ENCODE measurements at regions not wholly inside any gene's neighbourhood (a gene's known extent, or its start where the extent isn't known, plus 50 kb on each side); places are given as distances from the start of the nearest gene placed in this dataset.

DNA sequence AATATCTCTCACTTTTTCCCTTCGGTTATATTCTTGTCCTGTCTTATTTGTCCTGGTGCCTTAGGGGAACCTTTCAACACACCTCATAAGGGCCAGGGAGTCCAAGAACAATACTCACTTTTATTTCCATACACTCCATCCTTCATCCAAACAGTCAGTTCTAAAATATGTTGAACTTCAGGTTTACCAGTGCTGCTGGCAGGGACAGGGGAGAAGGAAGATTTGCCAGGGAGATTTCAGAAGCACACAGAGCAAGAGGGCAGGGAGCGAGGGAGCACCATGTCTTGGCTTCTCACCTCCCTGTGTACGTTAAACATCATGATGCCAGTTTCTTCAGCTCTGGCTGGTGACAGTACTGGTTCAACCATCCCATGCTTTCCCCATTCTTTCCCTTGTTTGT, 631.1 kb upstream of the FAT1 start:
- no peak for DNase-seq (ENCODE audit: low read depth)
- TF ChIP-seq, protein P1, sequence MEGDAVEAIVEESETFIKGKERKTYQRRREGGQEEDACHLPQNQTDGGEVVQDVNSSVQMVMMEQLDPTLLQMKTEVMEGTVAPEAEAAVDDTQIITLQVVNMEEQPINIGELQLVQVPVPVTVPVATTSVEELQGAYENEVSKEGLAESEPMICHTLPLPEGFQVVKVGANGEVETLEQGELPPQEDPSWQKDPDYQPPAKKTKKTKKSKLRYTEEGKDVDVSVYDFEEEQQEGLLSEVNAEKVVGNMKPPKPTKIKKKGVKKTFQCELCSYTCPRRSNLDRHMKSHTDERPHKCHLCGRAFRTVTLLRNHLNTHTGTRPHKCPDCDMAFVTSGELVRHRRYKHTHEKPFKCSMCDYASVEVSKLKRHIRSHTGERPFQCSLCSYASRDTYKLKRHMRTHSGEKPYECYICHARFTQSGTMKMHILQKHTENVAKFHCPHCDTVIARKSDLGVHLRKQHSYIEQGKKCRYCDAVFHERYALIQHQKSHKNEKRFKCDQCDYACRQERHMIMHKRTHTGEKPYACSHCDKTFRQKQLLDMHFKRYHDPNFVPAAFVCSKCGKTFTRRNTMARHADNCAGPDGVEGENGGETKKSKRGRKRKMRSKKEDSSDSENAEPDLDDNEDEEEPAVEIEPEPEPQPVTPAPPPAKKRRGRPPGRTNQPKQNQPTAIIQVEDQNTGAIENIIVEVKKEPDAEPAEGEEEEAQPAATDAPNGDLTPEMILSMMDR (IDR thresholded peaks at IDR 0.05; ENCODE audit: low read depth, low read length, missing control alignments) = no peak
- no peak overlapping the region for H3K4me3 ChIP-seq (ENCODE audit: low read depth, low read length)

DNA sequence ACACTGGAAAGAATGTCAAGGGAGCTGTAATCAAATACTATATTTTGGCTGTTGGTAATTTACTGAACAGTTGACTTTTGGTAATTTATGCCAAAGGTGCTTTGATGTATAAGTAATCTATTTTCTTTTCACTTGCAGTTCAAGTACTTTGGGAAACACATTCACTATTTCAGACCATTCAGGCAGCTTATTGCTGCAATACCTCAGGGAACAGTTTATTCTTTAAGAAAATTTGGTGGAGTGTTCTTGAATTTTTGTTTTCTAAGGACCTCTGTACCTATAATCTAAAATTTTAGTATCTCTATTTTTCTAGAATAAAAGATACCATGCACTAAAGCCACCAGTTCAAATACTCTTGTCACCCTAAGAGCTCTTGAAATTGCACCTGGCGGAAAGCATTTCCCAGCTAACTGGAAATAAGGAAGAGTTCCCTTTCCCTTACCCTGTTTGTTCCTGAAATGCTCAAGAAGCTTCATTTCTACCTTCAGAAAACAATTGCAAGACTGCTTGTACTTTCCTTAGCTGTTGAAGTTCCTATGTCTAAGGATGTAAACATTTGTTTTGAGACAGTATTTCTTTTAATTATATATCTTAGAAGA, 633.5 kb upstream of the FAT1 start:
- no peak overlapping the region for H3K4me3 ChIP-seq (ENCODE audit: low read depth, low read length)
- TF ChIP-seq, protein P1 (IDR thresholded peaks at IDR 0.05; ENCODE audit: low read depth, low read length, missing control alignments) = no peak
- no peak for DNase-seq (ENCODE audit: low read depth)

DNA sequence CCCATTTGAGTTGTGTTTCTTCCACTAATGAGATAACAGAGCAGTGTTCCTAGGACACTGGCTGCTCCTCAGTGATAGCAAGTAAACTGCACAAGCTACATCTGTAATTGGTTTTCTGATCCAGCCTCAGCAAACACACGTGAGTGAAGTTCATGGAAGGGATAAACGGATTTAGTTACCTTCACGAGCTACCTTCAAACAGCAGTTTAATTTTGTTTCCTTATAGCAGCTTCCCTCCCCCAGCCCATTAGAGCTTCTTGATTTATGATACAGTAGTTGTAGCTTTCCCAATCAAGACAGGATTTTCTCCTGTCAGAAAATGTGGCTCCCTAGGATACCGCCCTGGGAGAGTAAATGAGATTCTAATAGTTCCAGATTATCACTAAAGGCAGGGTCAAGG, 634.2 kb upstream of the FAT1 start:
- no peak for DNase-seq (ENCODE audit: low read depth)
- TF ChIP-seq, protein P1 (IDR thresholded peaks at IDR 0.05; ENCODE audit: low read depth, low read length, missing control alignments) = no peak
- no peak overlapping the region for H3K4me3 ChIP-seq (ENCODE audit: low read depth, low read length)

DNA sequence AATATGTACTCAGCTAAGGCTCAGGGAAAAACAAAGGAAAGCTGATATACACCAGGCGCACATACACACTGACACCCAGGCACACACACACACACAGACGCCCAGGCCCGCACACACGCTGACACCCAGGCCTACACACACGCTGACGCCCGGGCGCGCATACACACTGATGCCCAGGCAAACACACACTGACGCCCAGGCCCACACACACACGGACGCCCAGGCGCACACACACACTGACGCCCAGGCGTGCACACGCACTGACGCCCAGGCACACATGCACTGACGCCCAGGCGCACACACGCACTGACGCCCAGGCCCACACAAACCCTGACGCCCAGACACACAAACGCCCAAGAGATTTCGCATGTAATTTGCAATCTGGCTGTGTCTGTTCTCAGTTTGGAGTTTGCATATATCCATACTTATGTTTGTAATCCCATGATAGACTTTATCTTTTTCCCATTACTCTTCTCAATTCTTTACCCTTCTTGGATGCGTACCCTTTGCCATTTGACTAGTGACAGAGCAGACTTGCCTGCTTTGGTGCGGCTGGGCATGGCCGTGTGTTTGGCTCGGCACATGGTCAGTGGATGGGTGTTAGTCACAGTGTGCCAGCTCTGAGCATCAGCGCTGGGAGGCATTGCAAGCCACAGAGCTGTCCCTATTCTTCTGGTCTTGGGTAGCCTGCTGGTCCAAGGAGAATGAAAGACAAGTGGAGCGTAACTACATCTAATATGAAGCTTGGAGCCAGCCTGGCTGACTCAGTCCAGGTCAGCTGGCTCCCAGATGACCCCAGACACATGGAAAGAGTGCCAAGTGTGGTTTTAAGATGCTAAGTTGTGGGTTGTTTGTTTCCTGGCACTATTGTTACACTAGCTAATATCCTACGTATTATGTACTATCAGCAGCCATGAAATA, 632.4 kb upstream of the ZFP42 start:
- no peak for DNase-seq (ENCODE audit: low read depth)
- TF ChIP-seq, protein P1 (IDR thresholded peaks at IDR 0.05; ENCODE audit: low read depth, low read length, missing control alignments) = no peak

DNA sequence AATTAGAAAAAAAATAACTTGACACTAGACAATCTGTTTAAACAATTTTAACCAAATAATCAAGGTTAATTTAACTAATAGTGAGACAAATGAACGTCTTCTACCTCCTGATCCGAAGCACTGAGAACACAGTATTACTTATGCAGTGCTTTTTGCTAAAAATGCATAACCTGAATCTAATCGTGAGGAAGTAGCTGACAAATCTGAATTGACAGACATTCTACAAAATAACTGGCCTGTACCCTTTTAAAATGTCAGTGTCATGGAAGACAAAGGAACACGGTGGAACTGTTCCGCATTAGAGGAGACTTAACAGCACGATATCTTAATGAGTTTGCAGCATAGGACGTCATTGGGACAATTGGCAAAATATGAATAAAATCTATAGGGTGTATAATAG, 631.2 kb upstream of the ZFP42 start:
- DNase-seq (ENCODE audit: low read depth) = no peak
- TF ChIP-seq, protein P1 (IDR thresholded peaks at IDR 0.05; ENCODE audit: low read depth, low read length, missing control alignments) = no peak
- no peak overlapping the region for H3K4me3 ChIP-seq (ENCODE audit: low read depth, low read length)

More for the DNA sequence above, 632.4 kb upstream of the ZFP42 start:
- H3K4me3 ChIP-seq (ENCODE audit: low read depth, low read length) = no peak overlapping the region

DNA sequence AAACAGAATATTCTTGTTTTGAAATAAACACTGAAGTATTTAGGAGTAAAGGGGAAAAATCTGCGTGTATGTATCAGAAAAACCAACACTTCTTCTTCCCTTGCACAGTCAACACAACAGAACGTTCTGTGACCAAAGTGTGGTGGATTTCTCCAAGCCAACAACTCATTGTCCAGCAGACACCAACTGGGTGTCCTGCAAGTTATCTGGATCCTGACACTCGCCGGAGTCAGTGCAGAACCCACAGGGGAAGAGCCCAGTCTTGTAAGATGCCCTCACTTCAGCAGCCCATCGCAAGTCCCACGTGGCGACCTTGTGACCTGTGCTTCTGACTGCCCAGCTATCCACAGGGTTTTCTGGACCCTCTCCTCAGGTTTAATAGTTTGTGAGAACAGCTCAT, 630.7 kb upstream of the ZFP42 start:
- TF ChIP-seq, protein P1 (IDR thresholded peaks at IDR 0.05; ENCODE audit: low read depth, low read length, missing control alignments) = no peak
- H3K4me3 ChIP-seq (ENCODE audit: low read depth, low read length) = no peak overlapping the region
- no peak for DNase-seq (ENCODE audit: low read depth)
